ENCODE measurements at regions not wholly inside any gene's neighbourhood (a gene's known extent, or its start where the extent isn't known, plus 50 kb on each side); places are given as distances from the start of the nearest gene placed in this dataset.

DNA sequence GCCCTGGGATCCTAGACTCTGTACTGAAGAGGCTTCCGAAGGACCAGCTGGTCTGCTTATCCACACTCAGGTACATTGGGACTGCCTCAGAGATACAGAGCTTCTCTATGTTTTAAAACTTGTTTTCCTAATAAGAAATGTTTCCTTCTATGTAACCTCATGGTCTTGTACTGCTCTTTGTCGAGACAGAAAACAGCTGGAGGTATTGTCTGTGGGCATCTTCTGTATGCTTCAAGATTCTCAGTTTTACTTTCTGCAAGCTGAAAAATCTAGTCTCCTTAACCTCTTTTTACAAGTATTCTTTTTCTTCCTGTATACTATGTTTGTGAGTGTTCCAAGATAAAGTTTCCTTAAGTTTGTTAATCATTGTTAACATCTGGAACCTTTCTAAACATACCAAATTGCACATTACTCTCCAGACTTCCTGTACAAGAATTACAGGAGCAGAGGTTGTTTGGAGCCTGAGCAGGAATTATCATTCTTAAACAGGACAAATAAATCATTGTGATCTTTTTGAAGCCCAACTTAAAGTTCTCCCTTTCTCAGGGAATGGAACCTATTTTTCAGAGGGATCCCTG lies 358.3 kb upstream of the CFAP20DC start:
- Histone ChIP-seq H3K27ac (no peak overlapping the region), H3K4me1 (ENCODE audit: insufficient read depth) (no peaks in the 10 kb centered on the region), H3K36me3 (no peaks in the 10 kb centered on the region), H3K4me3 (no peak overlapping the region), H3K27me3 (no peaks in the 10 kb centered on the region), H3K9me3 (no peaks in the 10 kb centered on the region)
- WGBS, 3 donors = 25 to 33% (median 33%) methylated on average over 2 of the region's 2 CpGs
- intact Hi-C loops (cut with DNase I) = no loop called here
- TF ChIP-seq POLR2A (IDR thresholded peaks at IDR 0.05) = no peak
- TF ChIP-seq, protein P1, sequence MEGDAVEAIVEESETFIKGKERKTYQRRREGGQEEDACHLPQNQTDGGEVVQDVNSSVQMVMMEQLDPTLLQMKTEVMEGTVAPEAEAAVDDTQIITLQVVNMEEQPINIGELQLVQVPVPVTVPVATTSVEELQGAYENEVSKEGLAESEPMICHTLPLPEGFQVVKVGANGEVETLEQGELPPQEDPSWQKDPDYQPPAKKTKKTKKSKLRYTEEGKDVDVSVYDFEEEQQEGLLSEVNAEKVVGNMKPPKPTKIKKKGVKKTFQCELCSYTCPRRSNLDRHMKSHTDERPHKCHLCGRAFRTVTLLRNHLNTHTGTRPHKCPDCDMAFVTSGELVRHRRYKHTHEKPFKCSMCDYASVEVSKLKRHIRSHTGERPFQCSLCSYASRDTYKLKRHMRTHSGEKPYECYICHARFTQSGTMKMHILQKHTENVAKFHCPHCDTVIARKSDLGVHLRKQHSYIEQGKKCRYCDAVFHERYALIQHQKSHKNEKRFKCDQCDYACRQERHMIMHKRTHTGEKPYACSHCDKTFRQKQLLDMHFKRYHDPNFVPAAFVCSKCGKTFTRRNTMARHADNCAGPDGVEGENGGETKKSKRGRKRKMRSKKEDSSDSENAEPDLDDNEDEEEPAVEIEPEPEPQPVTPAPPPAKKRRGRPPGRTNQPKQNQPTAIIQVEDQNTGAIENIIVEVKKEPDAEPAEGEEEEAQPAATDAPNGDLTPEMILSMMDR (IDR thresholded peaks at IDR 0.05) = no peak
- no peak for TF ChIP-seq EP300 (IDR thresholded peaks at IDR 0.05)
- no peak for DNase-seq

DNA sequence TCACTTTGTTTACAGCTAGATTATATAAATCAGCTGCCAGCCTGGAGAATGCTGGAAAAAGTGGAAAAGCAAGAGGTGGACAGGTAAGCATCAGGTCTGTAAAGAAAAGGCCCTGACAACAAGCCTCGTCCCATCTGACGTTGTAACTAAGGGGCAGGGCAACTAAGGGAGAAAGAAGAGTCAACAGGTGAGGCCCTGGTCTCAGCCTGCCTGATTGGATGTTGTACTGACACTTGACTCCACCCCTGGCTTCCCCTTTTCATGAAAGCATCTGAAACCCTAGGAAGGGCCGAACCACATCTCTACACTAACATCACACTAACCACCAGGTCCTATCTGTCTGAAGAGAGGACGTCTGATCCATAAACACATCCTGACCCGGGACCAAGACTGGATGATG lies 357.6 kb upstream of the CFAP20DC start:
- no peaks in the 10 kb centered on the region for H3K9me3 ChIP-seq
- 83 to 89% (median 85%) methylated on average over 5 of the region's 5 CpGs for WGBS, 3 donors
- intact Hi-C loops (cut with DNase I) = no loop called here
- H3K4me3 ChIP-seq = no peak overlapping the region
- TF ChIP-seq, protein P1 (IDR thresholded peaks at IDR 0.05) = no peak
- TF ChIP-seq POLR2A (IDR thresholded peaks at IDR 0.05) = no peak
- TF ChIP-seq EP300 (IDR thresholded peaks at IDR 0.05) = no peak
- no peak for DNase-seq
- H3K27me3 ChIP-seq = no peaks in the 10 kb centered on the region
- H3K27ac ChIP-seq = no peak overlapping the region
- H3K4me1 ChIP-seq (ENCODE audit: insufficient read depth) = no peaks in the 10 kb centered on the region
- H3K36me3 ChIP-seq = no peaks in the 10 kb centered on the region

DNA sequence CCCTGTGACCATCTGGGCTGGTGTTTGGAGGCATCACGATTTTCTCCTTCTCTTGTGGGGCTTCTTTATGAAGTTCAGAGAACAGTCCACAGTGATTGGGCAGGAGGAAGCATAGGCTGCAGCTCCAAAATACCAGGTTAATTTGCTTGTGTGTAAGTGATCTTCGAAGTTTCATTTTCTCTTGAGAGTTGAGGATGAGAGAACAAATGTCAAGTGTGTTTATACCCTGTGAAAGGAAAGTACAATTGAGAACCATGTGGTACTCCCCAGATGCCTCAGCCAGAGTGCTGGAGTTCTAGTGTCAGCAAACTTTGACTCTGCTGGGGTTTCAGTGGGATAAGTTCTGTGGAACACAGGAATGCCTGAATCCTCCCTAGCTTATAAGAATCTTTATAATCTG lies 357.1 kb upstream of the CFAP20DC start:
- WGBS, 3 donors = 77 to 90% (median 83%) methylated on average over 2 of the region's 2 CpGs
- no peaks in the 10 kb centered on the region for H3K27me3 ChIP-seq
- no peak for DNase-seq
- no peak overlapping the region for H3K4me3 ChIP-seq
- TF ChIP-seq, protein P1 (IDR thresholded peaks at IDR 0.05) = no peak
- no peak for TF ChIP-seq EP300 (IDR thresholded peaks at IDR 0.05)
- no peak overlapping the region for H3K27ac ChIP-seq
- no peaks in the 10 kb centered on the region for H3K4me1 ChIP-seq (ENCODE audit: insufficient read depth)
- intact Hi-C loops (cut with DNase I) = no loop called here
- H3K36me3 ChIP-seq = no peaks in the 10 kb centered on the region
- H3K9me3 ChIP-seq = no peaks in the 10 kb centered on the region

DNA sequence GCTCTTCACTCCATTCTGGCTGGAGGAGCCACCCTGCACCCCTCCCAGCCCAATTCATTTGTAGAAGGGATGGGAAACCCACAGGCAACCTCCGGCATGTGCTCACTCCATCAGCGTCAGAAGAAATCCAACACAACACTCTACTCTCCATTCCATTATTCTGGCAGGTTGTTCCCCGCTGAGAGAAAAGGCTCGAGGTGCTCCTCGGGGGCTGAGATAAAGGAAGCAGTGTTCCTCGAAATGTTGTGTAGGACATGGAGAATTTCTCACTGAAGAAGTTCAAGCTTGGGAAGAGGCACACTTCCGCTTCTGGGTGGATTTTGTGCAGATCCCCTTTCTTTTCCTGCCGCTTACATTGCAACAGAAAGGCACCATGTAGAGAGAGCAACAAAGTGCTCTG lies 355.0 kb upstream of the CFAP20DC start:
- Histone ChIP-seq H3K9me3 (no peaks in the 10 kb centered on the region), H3K27ac (no peak overlapping the region), H3K27me3 (no peaks in the 10 kb centered on the region), H3K4me3 (no peak overlapping the region), H3K36me3 (no peaks in the 10 kb centered on the region), H3K4me1 (ENCODE audit: insufficient read depth) (no peaks in the 10 kb centered on the region)
- TF ChIP-seq POLR2A (IDR thresholded peaks at IDR 0.05) (no peak), EP300 (IDR thresholded peaks at IDR 0.05) (no peak)
- TF ChIP-seq, protein P1 (IDR thresholded peaks at IDR 0.05) = no peak
- WGBS, 3 donors = 85 to 91% (median 90%) methylated on average over 8 of the region's 8 CpGs
- DNase-seq = no peak
- intact Hi-C loops (cut with DNase I) = no loop called here
